ENCODE measurements at regions not wholly inside any gene's neighbourhood (a gene's known extent, or its start where the extent isn't known, plus 50 kb on each side); places are given as distances from the start of the nearest gene placed in this dataset.

- TF ChIP-seq CTCF (IDR thresholded peaks at IDR 0.05; ENCODE audit: low read depth, low read length), result no peak
- no peak for TF ChIP-seq EZH2phosphoT487 (IDR thresholded peaks at IDR 0.05; ENCODE audit: low read depth)
Observed at GRCh38 chr11:88036701-88037100, 138.5 kb downstream of the RAB38 start.
